Esophagus squamous epithelium (tissue), 5 donors: ENCODE measurements at regions not wholly inside any gene's neighbourhood (a gene's known extent, or its start where the extent isn't known, plus 50 kb on each side); places are given as distances from the start of the nearest gene placed in this dataset.

ENCODE experiments used
- DNase-seq: peaks from one replicate; lab custom pipeline; 2025; lab: John Stamatoyannopoulos, UW
- H3K27ac ChIP-seq, 4 donors: fragments of 200-600 bp; sonication (generic); one replicate each; pipeline ENCODE4 v1.5.1; 2016 to 2019; ENCODE audit warnings: mild to moderate bottlenecking in 1 of 4
- H3K27me3 ChIP-seq, 4 donors: fragments of 200-600 bp; sonication (generic); 1 replicate in 3 of 4; 2 replicates in 1 of 4; pipeline versions ENCODE4 v1.5.1 to v1.6.0; 2017 to 2021; ENCODE audit warnings: antibody characterized with exemption in 1 of 4
- H3K36me3 ChIP-seq, 3 donors: fragments of 200-600 bp; sonication (generic); one replicate each; pipeline ENCODE4 v1.5.1; 2016 to 2019
- H3K4me1 ChIP-seq, 3 donors: fragments of 200-600 bp; sonication (generic); one replicate each; pipeline ENCODE4 v1.5.1; 2017 to 2019
- H3K4me3 ChIP-seq, 4 donors: fragments of 200-600 bp; sonication (generic); 1 replicate in 3 of 4; 2 replicates in 1 of 4; pipeline ENCODE4 v1.5.1; 2016 to 2019; ENCODE audit warnings: mild to moderate bottlenecking in 2 of 4, moderate library complexity in 1 of 4
- H3K9me3 ChIP-seq, 3 donors: fragments of 200-600 bp; sonication (generic); one replicate each; pipeline ENCODE4 v1.5.1; 2016 to 2019
- POLR2A ChIP-seq, 4 donors: fragments of 450-650 bp; IDR thresholded peaks; one replicate each; pipeline ENCODE4 v1.6.1; 2017; ENCODE audit warnings: antibody characterized with exemption in 4 of 4, mild to moderate bottlenecking in 4 of 4, moderate library complexity in 3 of 4
- WGBS, 2 donors: methylation state at CpG; one replicate each; pipeline ENCODE4 v1.1.5; 2018; 5-methylcytosine and 5-hydroxymethylcytosine counted together
- intact Hi-C: fragments of 100-400 bp; cut with DNase I; formaldehyde crosslinking; loops from one replicate; pipeline ENCODE4 v1.15.0; 2022
- TF ChIP-seq, protein P1 (sequence below), 6 experiments: fragments of 450-650 bp in 4 of 6; fragments of 200-600 bp in 2 of 6; sonication (generic) in 2 of 6; IDR thresholded peaks; one replicate each; pipeline ENCODE4 v1.5.1; 2016 to 2019; ENCODE audit warnings: antibody characterized with exemption in 6 of 6, mild to moderate bottlenecking in 4 of 6, moderate library complexity in 4 of 6
- donor health status: DM: yes; HTN: yes; CAD: no.

DNA sequence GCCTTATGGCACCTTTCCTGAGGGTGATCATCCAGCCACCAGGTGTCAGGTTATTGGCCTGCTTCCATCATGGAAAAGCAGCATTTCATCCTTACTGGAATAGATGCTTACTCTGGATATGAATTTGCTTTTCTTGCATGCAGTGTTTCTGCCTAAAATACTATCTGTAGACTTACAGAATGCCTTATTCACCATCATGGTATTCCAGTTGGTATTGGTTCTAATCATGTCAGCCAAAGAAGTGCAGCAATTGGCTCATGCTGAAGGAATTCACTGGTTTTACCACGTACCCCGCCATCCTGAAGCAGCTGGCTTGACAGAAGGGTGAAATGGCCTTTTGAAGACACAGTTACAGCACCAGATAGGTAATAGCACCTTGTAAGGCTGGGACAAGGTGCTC, 194.2 kb downstream of the AASDHPPT start:
- TF ChIP-seq, protein P1, sequence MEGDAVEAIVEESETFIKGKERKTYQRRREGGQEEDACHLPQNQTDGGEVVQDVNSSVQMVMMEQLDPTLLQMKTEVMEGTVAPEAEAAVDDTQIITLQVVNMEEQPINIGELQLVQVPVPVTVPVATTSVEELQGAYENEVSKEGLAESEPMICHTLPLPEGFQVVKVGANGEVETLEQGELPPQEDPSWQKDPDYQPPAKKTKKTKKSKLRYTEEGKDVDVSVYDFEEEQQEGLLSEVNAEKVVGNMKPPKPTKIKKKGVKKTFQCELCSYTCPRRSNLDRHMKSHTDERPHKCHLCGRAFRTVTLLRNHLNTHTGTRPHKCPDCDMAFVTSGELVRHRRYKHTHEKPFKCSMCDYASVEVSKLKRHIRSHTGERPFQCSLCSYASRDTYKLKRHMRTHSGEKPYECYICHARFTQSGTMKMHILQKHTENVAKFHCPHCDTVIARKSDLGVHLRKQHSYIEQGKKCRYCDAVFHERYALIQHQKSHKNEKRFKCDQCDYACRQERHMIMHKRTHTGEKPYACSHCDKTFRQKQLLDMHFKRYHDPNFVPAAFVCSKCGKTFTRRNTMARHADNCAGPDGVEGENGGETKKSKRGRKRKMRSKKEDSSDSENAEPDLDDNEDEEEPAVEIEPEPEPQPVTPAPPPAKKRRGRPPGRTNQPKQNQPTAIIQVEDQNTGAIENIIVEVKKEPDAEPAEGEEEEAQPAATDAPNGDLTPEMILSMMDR (IDR thresholded peaks at IDR 0.05) = no peak
- no peak for TF ChIP-seq POLR2A (IDR thresholded peaks at IDR 0.05)
- 67 to 78% methylated on average over 1 to 2 of the region's 2 CpGs for WGBS, 2 donors
- no peak overlapping the region for H3K4me3 ChIP-seq
- no peaks in the 10 kb centered on the region for H3K4me1 ChIP-seq
- no peak for DNase-seq
- intact Hi-C loops = no loop called here
- no peaks in the 10 kb centered on the region for H3K9me3 ChIP-seq
- no peaks in the 10 kb centered on the region for H3K36me3 ChIP-seq
- H3K27me3 ChIP-seq = no peaks in the 10 kb centered on the region
- H3K27ac ChIP-seq = no peak overlapping the region

DNA sequence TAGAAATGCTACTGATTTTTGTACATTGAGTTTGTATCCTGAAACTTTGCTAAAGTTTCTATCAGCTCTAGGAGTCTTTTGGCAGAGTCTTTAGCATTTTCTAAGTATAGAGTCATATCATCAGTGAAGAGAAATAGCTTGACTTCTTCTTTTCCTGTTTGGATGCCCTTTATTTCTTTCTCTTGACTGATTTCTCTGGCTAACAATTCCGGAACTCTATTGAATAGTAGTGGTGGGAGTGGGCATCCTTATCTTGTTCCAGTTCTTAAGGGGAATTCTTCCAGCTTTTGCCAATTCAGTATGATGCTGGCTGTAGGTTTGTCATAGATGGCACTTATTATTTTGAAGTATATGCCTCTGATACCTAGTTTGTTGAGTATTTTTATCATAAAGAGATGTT, 197.7 kb downstream of the AASDHPPT start:
- DNase-seq = no peak
- H3K27ac ChIP-seq = no peak overlapping the region
- H3K4me1 ChIP-seq = no peaks in the 10 kb centered on the region
- H3K27me3 ChIP-seq = no peaks in the 10 kb centered on the region
- H3K4me3 ChIP-seq = no peak overlapping the region
- TF ChIP-seq POLR2A (IDR thresholded peaks at IDR 0.05) = no peak
- TF ChIP-seq, protein P1 (IDR thresholded peaks at IDR 0.05) = no peak
- H3K36me3 ChIP-seq = no peaks in the 10 kb centered on the region
- H3K9me3 ChIP-seq = no peaks in the 10 kb centered on the region
- intact Hi-C loops = no loop called here
- WGBS, 2 donors = 60 to 75% methylated on average over 1 of the region's 1 CpG

DNA sequence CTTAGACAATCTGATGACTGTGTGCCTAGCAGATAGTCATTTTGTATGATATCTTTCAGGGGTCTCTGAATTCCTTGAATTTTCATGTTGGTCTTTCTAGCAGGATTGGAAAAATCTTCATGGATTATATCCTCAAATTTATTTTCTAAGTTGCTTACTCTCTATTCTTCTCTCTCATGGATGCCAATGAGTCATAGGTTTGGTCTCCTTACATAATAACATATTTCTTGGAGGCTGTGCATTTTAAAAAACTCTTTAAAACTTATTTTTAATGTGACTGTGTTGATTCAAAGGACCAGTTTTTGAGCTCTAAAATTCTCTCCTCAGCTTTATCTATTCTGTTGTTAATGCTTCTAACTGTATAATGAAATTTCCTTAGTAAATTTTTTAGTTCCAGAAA, 198.7 kb downstream of the AASDHPPT start:
- Histone ChIP-seq H3K9me3 (no peaks in the 10 kb centered on the region), H3K4me3 (no peak overlapping the region), H3K36me3 (no peaks in the 10 kb centered on the region), H3K4me1 (no peaks in the 10 kb centered on the region), H3K27ac (no peak overlapping the region), H3K27me3 (no peaks in the 10 kb centered on the region)
- intact Hi-C loops = no loop called here
- TF ChIP-seq POLR2A (IDR thresholded peaks at IDR 0.05) = no peak
- TF ChIP-seq, protein P1 (IDR thresholded peaks at IDR 0.05) = no peak
- DNase-seq = no peak

DNA sequence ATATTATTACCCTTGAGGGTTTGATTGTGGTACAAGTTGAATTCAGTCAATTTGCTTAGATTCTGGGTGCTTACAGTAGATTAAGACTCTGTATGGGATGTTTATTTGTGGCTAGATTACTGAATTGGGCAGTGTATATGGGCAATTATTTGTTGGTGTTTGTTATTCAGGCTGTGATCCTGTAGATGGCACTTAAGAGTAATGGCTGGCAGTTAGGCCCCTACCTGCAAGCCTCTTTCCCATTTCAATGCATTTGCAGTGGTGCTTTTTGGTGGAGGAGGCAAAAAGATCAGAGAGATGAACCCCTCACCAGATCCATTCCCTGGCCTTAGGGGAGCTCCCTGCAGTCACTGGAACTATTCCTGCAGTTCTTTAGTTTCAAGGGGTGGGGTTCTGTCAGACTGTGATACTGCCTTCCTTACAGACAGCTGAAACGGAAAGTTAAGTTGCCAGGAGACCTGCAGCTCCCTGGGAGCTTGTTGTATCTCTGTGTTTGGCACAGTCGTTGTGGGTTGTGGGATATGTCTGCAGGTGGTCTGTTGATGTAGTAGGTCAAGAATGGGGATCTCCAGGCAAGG, 199.5 kb downstream of the AASDHPPT start:
- H3K36me3 ChIP-seq = no peaks in the 10 kb centered on the region
- no peaks in the 10 kb centered on the region for H3K9me3 ChIP-seq
- no peak overlapping the region for H3K27ac ChIP-seq
- whole genome bisulfite sequencing, 2 donors = 60 to 83% methylated on average over 1 to 2 of the region's 2 CpGs
- H3K4me1 ChIP-seq = no peaks in the 10 kb centered on the region
- H3K4me3 ChIP-seq = no peak overlapping the region
- no peaks in the 10 kb centered on the region for H3K27me3 ChIP-seq
- no peak for DNase-seq
- TF ChIP-seq POLR2A (IDR thresholded peaks at IDR 0.05) = no peak
- TF ChIP-seq, protein P1 (IDR thresholded peaks at IDR 0.05) = peak in 1 of 6 experiments; percentile 26
- intact Hi-C loops = no loop called here

DNA sequence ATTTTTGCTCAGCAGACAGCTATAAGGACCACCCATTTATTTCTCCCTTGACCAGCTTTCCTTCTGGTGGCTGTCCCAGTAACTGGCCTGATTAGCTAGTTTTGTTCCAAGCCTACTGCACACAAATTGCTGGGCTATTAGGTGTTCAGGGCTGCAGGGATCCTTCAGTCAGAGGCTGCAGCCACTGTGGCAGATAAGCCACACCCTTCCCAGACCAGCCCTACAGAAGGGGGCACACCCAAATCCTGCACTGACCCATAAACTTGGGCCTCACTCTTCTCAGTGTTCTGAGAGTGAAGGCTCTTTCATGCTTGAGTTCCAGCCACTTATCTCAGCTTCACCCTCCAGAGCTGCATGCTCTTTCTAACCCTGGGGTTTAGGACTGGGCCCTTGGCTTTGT, 200.0 kb downstream of the AASDHPPT start:
- DNase-seq = no peak
- Histone ChIP-seq H3K27me3 (no peaks in the 10 kb centered on the region), H3K4me1 (no peaks in the 10 kb centered on the region), H3K27ac (no peak overlapping the region), H3K9me3 (no peaks in the 10 kb centered on the region), H3K4me3 (no peak overlapping the region), H3K36me3 (no peaks in the 10 kb centered on the region)
- intact Hi-C loops = no loop called here
- TF ChIP-seq, protein P1 (IDR thresholded peaks at IDR 0.05) = no peak
- no peak for TF ChIP-seq POLR2A (IDR thresholded peaks at IDR 0.05)
